ENCODE measurements at regions not wholly inside any gene's neighbourhood (a gene's known extent, or its start where the extent isn't known, plus 50 kb on each side); places are given as distances from the start of the nearest gene placed in this dataset.

DNA sequence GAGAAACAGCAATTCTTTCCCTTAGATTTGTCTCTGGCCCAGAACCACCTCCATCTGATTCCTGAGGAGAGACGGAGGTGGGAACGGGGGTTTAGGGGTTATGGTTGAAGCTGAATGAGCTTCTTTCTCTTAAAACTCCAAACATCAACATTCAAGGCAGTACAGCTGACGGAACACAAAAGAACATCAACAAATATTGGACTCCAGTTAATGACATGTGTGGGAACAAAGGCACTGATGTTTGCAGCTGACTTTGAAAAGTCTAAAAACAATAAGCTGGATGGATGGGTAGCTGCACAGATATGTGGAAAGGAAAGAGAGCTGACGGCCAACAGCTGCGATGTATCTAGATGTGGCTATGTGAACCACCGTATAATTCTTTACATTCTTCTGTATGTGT is 256.5 kb downstream of the SOD2 start:
- TF ChIP-seq CTCF (IDR thresholded peaks at IDR 0.05) (no peak), POLR2A (IDR thresholded peaks at IDR 0.05) (no peak)

Measured in transverse colon (tissue), 3 donors.